Endothelial cell of umbilical vein (primary cell): ENCODE measurements at regions not wholly inside any gene's neighbourhood (a gene's known extent, or its start where the extent isn't known, plus 50 kb on each side); places are given as distances from the start of the nearest gene placed in this dataset.

Experiments used
- BruUV-seq: library from RNA; stranded (reverse); fragments of 400-500 nt; replicated peaks from 2 replicates; lab custom pipeline; 2021; lab: Mats Ljungman, UMichigan
- CTCF ChIA-PET: fragments of 300-600, 350-600 bp; sonication (Branson Sonifier 250); formaldehyde crosslinking; loops from one replicate; lab custom pipeline; 2021; ENCODE audit warnings: antibody characterized with exemption, inconsistent platforms; lab: Charles Lee
- POLR2A ChIA-PET: fragments of 300-600, 350-600 bp; sonication (Branson Sonifier 250); formaldehyde crosslinking; loops from one replicate; lab custom pipeline; 2021; ENCODE audit warnings: antibody characterized with exemption, inconsistent platforms; lab: Charles Lee
- DNase-seq: peaks from one replicate; pipeline ENCODE4 v3.0.0-alpha.2; 2011; ENCODE audit warnings: low read depth, low spot score
- FAIRE-seq: peaks from 2 replicates; lab custom pipeline; 2011; peaks lifted over from hg19 to GRCh38; lab: Jason Lieb, UNC
- H2AFZ ChIP-seq: 2 replicates; pipeline ENCODE4 v1.6.0; 2012; ENCODE audit warnings: low read depth, low read length, control low read depth, inconsistent platforms
- H3K27ac ChIP-seq: 2 replicates; pipeline ENCODE4 v1.5.1; 2011; ENCODE audit warnings: low read depth, mild to moderate bottlenecking, control low read depth, low read length, moderate library complexity; ENCODE audit not compliant: insufficient read depth
- H3K27me3 ChIP-seq, 2 experiments: 2 replicates each; pipeline versions ENCODE4 v1.6.0 to v1.6.1; 2011; ENCODE audit warnings: low read length in 2 of 2, mixed read lengths in 1 of 2; ENCODE audit not compliant: control insufficient read depth in 2 of 2, insufficient read depth in 2 of 2
- H3K36me3 ChIP-seq, 2 experiments: 2 replicates in 1 of 2; 3 replicates in 1 of 2; pipeline ENCODE4 v1.5.1; 2011; ENCODE audit warnings: low read length in 2 of 2, mild to moderate bottlenecking in 1 of 2, moderate library complexity in 1 of 2; ENCODE audit not compliant: control insufficient read depth in 2 of 2, insufficient read depth in 2 of 2; ENCODE audit errors: extremely low read depth in 1 of 2
- H3K4me1 ChIP-seq: 3 replicates; pipeline ENCODE4 v1.5.1; 2011; ENCODE audit warnings: mild to moderate bottlenecking, low read length; ENCODE audit not compliant: control insufficient read depth, insufficient read depth; ENCODE audit errors: extremely low read depth
- H3K4me2 ChIP-seq: 2 replicates; pipeline ENCODE4 v1.6.1; 2011; ENCODE audit warnings: low read length, control low read depth, mixed read lengths; ENCODE audit not compliant: insufficient read depth
- H3K4me3 ChIP-seq, 3 experiments: fragments of 200-600 bp in 1 of 3; sonication (generic), shearing (Covaris generic) in 1 of 3; replicated peaks in 1 of 3; 2 replicates each; pipeline ENCODE4 v1.5.1; 2011 to 2016; ENCODE audit warnings: control low read depth in 3 of 3, low read length in 3 of 3, mild to moderate bottlenecking in 2 of 3, inconsistent platforms in 1 of 3, low read depth in 1 of 3, moderate library complexity in 1 of 3; ENCODE audit not compliant: insufficient read depth in 1 of 3
- H3K79me2 ChIP-seq: 2 replicates; pipeline ENCODE4 v1.6.0; 2012; ENCODE audit warnings: low read length, inconsistent platforms; ENCODE audit not compliant: control insufficient read depth, insufficient read depth
- H3K9ac ChIP-seq: replicated peaks from 2 replicates; pipeline ENCODE3; 2011; ENCODE audit warnings: low read length, control low read depth; ENCODE audit not compliant: insufficient read depth; ENCODE audit errors: extremely low read depth
- H3K9me1 ChIP-seq: replicated peaks from 3 replicates; pipeline ENCODE4 v1.6.0; 2011; ENCODE audit warnings: mild to moderate bottlenecking, low read length; ENCODE audit not compliant: control insufficient read depth, insufficient read depth; ENCODE audit errors: extremely low read depth
- H3K9me3 ChIP-seq: replicated peaks from 2 replicates; pipeline ENCODE4 v1.5.1; 2012; ENCODE audit warnings: low read length, inconsistent platforms; ENCODE audit not compliant: control insufficient read depth, insufficient read depth
- H4K20me1 ChIP-seq: replicated peaks from 2 replicates; pipeline ENCODE3; 2011; ENCODE audit warnings: mild to moderate bottlenecking, low read length; ENCODE audit not compliant: control insufficient read depth, insufficient read depth; ENCODE audit errors: extremely low read depth
- EZH2 ChIP-seq: IDR thresholded peaks from 2 replicates; pipeline ENCODE4 v1.6.1; 2012; ENCODE audit warnings: borderline replicate concordance, low read depth, mild to moderate bottlenecking, moderate library complexity, low read length, inconsistent platforms; ENCODE audit not compliant: severe bottlenecking
- FOS ChIP-seq: IDR thresholded peaks from 2 replicates; pipeline ENCODE4 v1.6.1; 2011; ENCODE audit warnings: mild to moderate bottlenecking, low read length, moderate library complexity, borderline replicate concordance; ENCODE audit not compliant: insufficient read depth
- GATA2 ChIP-seq: IDR thresholded peaks from 2 replicates; pipeline ENCODE4 v1.7.0; 2011; ENCODE audit warnings: low read depth, mild to moderate bottlenecking, moderate library complexity, mixed read lengths, low read length; ENCODE audit not compliant: insufficient read length, insufficient read depth
- JUN ChIP-seq: IDR thresholded peaks from 2 replicates; pipeline ENCODE4 v1.6.1; 2011; ENCODE audit warnings: borderline replicate concordance, low read depth; ENCODE audit not compliant: insufficient read length, insufficient read depth
- MYC ChIP-seq: IDR thresholded peaks from one replicate; pipeline ENCODE4 v1.6.1; 2011; ENCODE audit warnings: mild to moderate bottlenecking, low read depth, low read length
- POLR2A ChIP-seq: IDR thresholded peaks from 2 replicates; pipeline ENCODE4 v1.6.1; 2012; ENCODE audit warnings: low read depth, mild to moderate bottlenecking, control low read depth, low read length
- POLR2AphosphoS5 ChIP-seq: IDR thresholded peaks from 2 replicates; pipeline ENCODE4 v1.6.1; 2012; ENCODE audit warnings: low read depth, mild to moderate bottlenecking, control low read depth, low read length, moderate library complexity; ENCODE audit not compliant: insufficient read depth
- dilution Hi-C: fragments of 300-500 bp; cut with MboI; formaldehyde crosslinking; loops from one replicate; pipeline ENCODE4 v1.15.0; 2019; ENCODE audit warnings: low sequenced_read_pairs; ENCODE audit not compliant: extremely low pct_ligation_motif_present
- intact Hi-C: fragments of 100-400 bp; cut with micrococcal nuclease; formaldehyde crosslinking; loops from one replicate; pipeline ENCODE4 v1.10.0; 2022
- TF ChIP-seq, protein P1 (sequence below), 2 donors: IDR thresholded peaks; 1 replicate in 1 of 2; 2 replicates in 1 of 2; pipeline ENCODE4 v1.5.1; 2011; ENCODE audit warnings: low read length in 2 of 2, mild to moderate bottlenecking in 2 of 2, moderate library complexity in 2 of 2, control low read depth in 1 of 2, inconsistent platforms in 1 of 2, low read depth in 1 of 2; ENCODE audit not compliant: insufficient read depth in 1 of 2; ENCODE audit errors: extremely low read depth in 1 of 2
- TF ChIP-seq, protein P2 (sequence below): IDR thresholded peaks from 2 replicates; pipeline ENCODE4 v1.6.1; 2011; ENCODE audit not compliant: insufficient read depth, insufficient read length

DNA sequence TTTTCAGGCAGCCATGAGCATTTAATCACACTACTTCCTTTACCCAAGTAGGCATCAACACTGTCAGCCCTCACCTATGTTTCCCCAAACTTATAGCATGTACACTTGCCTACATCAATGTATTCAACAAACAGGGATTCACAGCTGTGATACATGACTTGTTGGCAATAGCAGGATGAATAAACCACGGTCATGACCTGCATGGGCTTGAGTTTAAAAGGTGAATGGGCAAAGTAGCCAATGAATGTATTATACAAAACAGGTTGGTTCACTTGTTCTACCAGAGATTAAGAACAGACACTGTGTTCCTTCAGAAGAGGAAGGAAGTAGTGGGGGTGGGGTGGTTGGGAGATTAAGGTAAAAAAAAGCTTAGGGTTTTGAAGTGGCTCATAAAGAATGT is 861.9 kb upstream of the SEMA6D start:
- no peak overlapping the region for H3K4me2 ChIP-seq
- dilution Hi-C loops (no loop called here), intact Hi-C loops (no loop called here)
- no peak overlapping the region for H3K9ac ChIP-seq
- FAIRE-seq (no peak), DNase-seq (no peak)
- BruUV-seq: no TSS peak
- no peak overlapping the region for H3K27ac ChIP-seq
- CTCF ChIA-PET: no interaction called here
- no peak overlapping the region for H3K4me3 ChIP-seq
- H3K79me2 ChIP-seq: no peaks in the 10 kb centered on the region
- no peaks in the 10 kb centered on the region for H3K4me1 ChIP-seq
- H3K9me1 ChIP-seq: no peaks in the 10 kb centered on the region
- no peaks in the 10 kb centered on the region for H4K20me1 ChIP-seq
- TF ChIP-seq POLR2A (no peak), JUN (no peak), GATA2 (no peak), POLR2AphosphoS5 (no peak), MYC (no peak), FOS (no peak), EZH2 (no peak)
- TF ChIP-seq, protein P1, sequence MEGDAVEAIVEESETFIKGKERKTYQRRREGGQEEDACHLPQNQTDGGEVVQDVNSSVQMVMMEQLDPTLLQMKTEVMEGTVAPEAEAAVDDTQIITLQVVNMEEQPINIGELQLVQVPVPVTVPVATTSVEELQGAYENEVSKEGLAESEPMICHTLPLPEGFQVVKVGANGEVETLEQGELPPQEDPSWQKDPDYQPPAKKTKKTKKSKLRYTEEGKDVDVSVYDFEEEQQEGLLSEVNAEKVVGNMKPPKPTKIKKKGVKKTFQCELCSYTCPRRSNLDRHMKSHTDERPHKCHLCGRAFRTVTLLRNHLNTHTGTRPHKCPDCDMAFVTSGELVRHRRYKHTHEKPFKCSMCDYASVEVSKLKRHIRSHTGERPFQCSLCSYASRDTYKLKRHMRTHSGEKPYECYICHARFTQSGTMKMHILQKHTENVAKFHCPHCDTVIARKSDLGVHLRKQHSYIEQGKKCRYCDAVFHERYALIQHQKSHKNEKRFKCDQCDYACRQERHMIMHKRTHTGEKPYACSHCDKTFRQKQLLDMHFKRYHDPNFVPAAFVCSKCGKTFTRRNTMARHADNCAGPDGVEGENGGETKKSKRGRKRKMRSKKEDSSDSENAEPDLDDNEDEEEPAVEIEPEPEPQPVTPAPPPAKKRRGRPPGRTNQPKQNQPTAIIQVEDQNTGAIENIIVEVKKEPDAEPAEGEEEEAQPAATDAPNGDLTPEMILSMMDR (IDR thresholded peaks at IDR 0.05; ENCODE audit: extremely low read depth in 1 of 2, insufficient read depth in 1 of 2, low read depth in 1 of 2, low read length in 2 of 2): no peak
- TF ChIP-seq, protein P2, sequence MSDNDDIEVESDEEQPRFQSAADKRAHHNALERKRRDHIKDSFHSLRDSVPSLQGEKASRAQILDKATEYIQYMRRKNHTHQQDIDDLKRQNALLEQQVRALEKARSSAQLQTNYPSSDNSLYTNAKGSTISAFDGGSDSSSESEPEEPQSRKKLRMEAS: no peak
- H3K9me3 ChIP-seq: no peaks in the 10 kb centered on the region
- H3K36me3 ChIP-seq: no peaks in the 10 kb centered on the region
- no peaks in the 10 kb centered on the region for H3K27me3 ChIP-seq
- no peak overlapping the region for H2AFZ ChIP-seq
- POLR2A ChIA-PET: no interaction called here
